ENCODE measurements at regions not wholly inside any gene's neighbourhood (a gene's known extent, or its start where the extent isn't known, plus 50 kb on each side); places are given as distances from the start of the nearest gene placed in this dataset.
"Not testable (repeated sequence)": the region's sequence is repeated elsewhere in the genome, so short reads cannot be mapped to it uniquely, and the experiment has no call there.

GRCh38 chr1:196049407-196049806 is 558.8 kb downstream of the KCNT2 start:
- no peak overlapping the region for H3K27ac ChIP-seq (replicated peaks)
- H3K27me3 ChIP-seq (ENCODE audit: insufficient read depth, poor library complexity, severe bottlenecking), result no peaks in the 10 kb centered on the region
- no peak for DNase-seq (ENCODE audit: low read depth in 1 of 2, low spot score in 1 of 2)
- TF ChIP-seq CTCF (IDR thresholded peaks at IDR 0.05; ENCODE audit: insufficient read depth, low read length) (no peak), POLR2AphosphoS5 (IDR thresholded peaks at IDR 0.05; ENCODE audit: low read depth) (no peak), SPI1 (IDR thresholded peaks at IDR 0.05; ENCODE audit: borderline replicate concordance, low read depth) (no peak), REST (IDR thresholded peaks at IDR 0.05; ENCODE audit: insufficient replicate concordance, low read depth) (no peak)
- no peak overlapping the region for H3K4me3 ChIP-seq (replicated peaks; ENCODE audit: insufficient read depth, low read length)

GRCh38 chr1:196043268-196043667 is 565.0 kb downstream of the KCNT2 start:
- no peak overlapping the region for H3K27ac ChIP-seq (replicated peaks)
- no peak for DNase-seq (ENCODE audit: low read depth in 1 of 2, low spot score in 1 of 2)
- no peaks in the 10 kb centered on the region for H3K27me3 ChIP-seq (ENCODE audit: insufficient read depth, poor library complexity, severe bottlenecking)
- no peak overlapping the region for H3K4me3 ChIP-seq (replicated peaks; ENCODE audit: insufficient read depth, low read length)
- TF ChIP-seq POLR2AphosphoS5 (IDR thresholded peaks at IDR 0.05; ENCODE audit: low read depth) (no peak), GABPA (IDR thresholded peaks at IDR 0.05; ENCODE audit: low read depth) (no peak), REST (IDR thresholded peaks at IDR 0.05; ENCODE audit: insufficient replicate concordance, low read depth) (no peak), SPI1 (IDR thresholded peaks at IDR 0.05; ENCODE audit: borderline replicate concordance, low read depth) (no peak), CTCF (IDR thresholded peaks at IDR 0.05; ENCODE audit: insufficient read depth, low read length) (no peak)

- H3K27me3 ChIP-seq (ENCODE audit: insufficient read depth, poor library complexity, severe bottlenecking), result no peaks in the 10 kb centered on the region
- no peak for TF ChIP-seq CTCF (IDR thresholded peaks at IDR 0.05; ENCODE audit: insufficient read depth, low read length)
- TF ChIP-seq REST (IDR thresholded peaks at IDR 0.05; ENCODE audit: insufficient replicate concordance, low read depth), result no peak
- TF ChIP-seq GABPA (IDR thresholded peaks at IDR 0.05; ENCODE audit: low read depth), result no peak
- no peak for TF ChIP-seq POLR2AphosphoS5 (IDR thresholded peaks at IDR 0.05; ENCODE audit: low read depth)
- TF ChIP-seq SPI1 (IDR thresholded peaks at IDR 0.05; ENCODE audit: borderline replicate concordance, low read depth), result no peak
- DNase-seq (ENCODE audit: low read depth in 1 of 2, low spot score in 1 of 2), result no peak
- no peak overlapping the region for H3K27ac ChIP-seq (replicated peaks)
- H3K4me3 ChIP-seq (replicated peaks; ENCODE audit: insufficient read depth, low read length), result no peak overlapping the region
These were observed 574.0 kb downstream of the KCNT2 start for GRCh38 chr1:196034080-196034706.

GRCh38 chr1:196031387-196031786 is 576.9 kb downstream of the KCNT2 start:
- not testable (repeated sequence) for H3K27ac ChIP-seq (replicated peaks); DNase-seq (ENCODE audit: low read depth in 1 of 2, low spot score in 1 of 2); H3K4me3 ChIP-seq (replicated peaks; ENCODE audit: insufficient read depth, low read length); H3K27me3 ChIP-seq (ENCODE audit: insufficient read depth, poor library complexity, severe bottlenecking)

Measured in HL-60 (cell line).